Right renal pelvis (tissue), 4 donors: ENCODE measurements at regions not wholly inside any gene's neighbourhood (a gene's known extent, or its start where the extent isn't known, plus 50 kb on each side); places are given as distances from the start of the nearest gene placed in this dataset.
"Not testable (repeated sequence)": the region's sequence is repeated elsewhere in the genome, so short reads cannot be mapped to it uniquely, and the experiment has no call there.

ENCODE experiments used
- DNase-seq, 4 donors: peaks; one replicate each; pipeline ENCODE4 v3.0.0-alpha.2; 2013; ENCODE audit warnings: low read depth in 4 of 4, low spot score in 3 of 4, missing footprints in 1 of 4

DNA sequence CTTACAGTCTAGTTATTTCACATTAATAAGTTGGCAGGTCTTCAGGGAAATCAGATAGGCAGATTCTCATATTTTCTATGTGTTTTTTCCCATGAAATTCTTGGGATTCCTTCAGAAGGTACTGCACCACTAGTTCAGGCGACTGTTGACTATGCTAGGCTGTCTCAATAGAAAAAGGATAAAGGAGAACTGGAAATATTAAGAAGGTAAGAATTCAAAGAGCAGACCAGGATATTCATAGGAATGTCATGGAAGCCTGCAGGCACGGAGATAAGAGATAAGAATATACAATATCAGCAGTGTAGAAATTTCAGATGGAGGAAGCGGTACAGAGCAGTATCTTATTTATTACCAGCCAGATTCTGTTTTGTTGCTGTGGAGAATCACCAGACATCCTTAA, 432.1 kb upstream of the MDFIC2 start:
- DNase-seq: no peak

DNA sequence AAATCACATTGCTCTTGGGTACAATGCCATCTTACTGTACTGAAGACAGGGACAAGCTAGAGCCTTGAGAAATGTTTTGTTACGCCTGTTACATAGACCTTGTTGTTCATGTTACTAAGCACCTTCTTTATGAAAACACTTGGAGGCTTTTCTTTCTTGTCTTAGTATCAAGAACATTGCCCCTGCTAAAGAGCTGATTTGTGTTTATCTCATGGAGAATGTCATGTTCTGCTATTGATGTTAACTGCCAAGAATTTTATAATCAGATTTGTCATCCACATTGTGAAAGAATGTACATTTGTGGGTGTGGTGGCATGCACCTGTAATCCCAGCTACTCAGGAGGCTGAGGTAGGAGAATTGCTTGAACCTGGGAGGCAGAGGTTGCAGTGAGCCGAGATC, 431.3 kb upstream of the MDFIC2 start:
- DNase-seq: no peak

DNA sequence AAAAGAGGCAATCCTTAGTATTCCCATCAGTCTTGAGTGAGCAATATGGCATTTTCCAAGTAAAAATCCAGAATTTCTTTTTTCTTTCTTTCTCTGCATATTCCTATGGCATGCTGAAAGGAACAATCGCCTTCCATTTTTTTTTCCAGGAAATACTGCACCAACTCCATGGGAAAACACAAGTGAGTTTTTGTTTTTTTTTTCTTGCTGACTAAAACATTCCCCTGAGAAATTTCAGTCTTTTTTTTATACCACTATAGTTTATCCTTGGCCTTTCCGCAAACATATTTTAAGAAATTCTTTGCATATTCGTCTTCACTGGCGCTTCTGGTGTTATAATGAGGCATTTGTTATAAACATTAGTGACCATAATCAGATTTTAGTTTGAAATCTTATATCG, 429.6 kb upstream of the MDFIC2 start:
- DNase-seq: no peak

DNA sequence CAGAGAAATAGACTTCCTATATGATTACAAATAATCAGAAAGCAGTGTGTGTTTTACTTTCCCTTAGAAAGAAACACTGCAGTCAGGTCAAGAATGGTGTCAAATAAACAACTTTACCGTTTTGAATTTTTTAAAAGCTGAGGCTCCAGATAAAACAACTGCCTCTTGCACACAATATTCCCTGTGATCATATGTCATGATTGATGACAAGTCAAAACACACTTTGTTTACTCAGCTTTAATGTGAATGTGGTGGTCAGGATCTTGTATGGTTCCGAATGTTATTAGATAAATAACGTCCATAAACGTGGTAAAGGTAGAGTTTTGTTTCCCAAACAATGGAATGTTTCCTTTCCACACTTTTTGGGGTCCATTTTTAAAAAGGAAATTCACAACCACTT, 428.4 kb upstream of the MDFIC2 start:
- no peak for DNase-seq

DNA sequence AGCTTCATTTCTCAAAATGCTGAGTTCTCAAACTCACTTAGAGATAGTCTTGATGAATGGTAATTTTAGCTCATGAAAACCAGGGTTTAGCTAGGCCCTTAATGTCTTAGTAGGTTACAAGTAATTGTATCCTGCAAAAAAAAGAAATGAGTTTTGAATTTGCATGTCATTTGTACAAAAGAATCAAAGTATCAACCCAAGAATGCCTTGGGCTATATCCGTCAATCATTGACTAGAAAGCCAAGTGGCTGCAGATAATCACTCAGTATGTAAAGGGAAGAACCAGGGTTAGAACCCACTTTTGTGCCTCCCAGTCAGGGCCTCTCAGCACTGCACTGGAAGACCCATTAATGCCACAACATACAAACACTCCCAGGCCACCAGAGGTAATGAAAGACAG, 427.6 kb upstream of the MDFIC2 start:
- no peak for DNase-seq

DNA sequence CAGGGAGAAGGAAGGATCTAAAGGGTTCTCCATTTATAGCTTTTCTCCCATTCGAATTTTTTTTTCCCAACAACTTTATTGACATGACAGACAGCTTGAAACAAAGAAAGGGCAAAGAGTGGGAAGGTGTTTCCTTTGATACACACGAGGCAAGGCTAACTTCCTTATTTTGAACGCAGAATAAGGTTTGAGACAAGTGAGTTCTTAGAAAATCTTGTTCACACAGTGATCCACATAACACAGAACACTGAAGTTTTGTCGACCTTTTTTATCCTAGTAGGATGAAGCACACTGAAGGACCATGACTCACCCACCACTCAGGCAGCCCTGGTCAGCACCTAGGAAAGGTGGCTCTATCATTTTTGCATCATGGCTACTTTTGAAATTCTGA, 425.8 kb upstream of the MDFIC2 start:
- DNase-seq: no peak

DNA sequence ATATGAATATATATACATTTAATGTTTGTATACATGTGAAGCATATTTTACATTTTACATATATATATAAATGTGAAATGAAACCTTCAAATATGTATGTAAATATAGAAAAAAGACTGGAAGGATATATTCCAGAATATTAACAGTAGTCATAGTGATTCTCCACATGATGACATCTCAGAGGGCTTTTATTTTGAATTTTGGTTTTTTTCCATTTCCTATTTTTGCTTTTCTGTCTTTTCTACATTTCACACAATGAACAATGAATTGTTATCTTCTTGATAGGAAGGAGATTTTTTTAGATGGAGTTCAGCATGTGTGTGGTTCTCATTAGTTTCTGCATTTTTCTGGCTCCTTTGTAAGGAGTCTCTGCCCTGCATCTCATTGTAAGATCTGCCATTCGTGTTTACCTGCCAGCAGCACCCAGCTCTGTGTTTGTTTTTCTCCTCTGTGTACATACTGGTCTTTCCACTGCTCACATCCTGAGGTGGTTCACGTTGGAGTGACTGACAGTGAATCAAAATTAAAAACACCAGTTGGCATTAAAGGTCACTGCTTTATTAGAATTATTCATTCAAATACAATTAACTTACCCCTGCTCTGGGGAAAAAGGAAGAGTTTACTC, 425.3 kb upstream of the MDFIC2 start:
- DNase-seq: no peak

DNA sequence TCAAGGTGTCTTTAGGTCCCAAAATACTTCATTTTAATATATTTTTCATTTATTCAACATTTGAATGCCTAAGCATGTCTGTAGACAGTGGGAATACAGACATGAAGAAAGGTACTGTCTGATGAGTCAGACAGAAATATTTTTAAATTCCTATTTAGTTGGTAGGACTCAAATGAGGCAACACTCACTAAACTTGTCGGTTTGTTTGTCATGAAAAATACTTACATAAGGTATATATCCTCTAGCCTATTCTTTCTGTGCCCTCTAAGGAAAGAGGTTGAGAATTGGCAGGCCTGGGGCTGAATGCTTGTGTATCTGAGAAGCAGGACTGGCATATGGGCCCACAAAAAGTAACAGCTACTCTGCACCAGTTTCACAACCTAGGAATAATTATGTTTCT, 423.6 kb upstream of the MDFIC2 start:
- no peak for DNase-seq

DNA sequence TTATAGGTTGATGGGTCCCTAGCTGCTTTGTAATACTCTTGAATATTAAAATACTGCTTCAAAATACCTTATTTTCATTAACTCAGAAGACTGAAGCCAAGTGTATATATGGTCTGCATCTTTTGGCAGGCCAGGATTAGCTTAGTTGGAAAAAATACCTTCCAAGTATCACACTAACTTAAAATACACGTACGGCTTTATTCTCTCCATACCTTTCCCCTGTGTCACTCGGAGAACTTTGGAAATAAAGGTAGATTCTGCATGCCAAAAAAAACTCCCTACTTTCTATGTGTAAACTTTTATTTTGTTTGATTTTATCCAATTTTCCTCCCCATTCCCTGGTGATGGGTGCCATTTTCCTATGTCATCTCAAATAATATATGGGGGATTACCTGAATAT, 422.3 kb upstream of the MDFIC2 start:
- DNase-seq: no peak

DNA sequence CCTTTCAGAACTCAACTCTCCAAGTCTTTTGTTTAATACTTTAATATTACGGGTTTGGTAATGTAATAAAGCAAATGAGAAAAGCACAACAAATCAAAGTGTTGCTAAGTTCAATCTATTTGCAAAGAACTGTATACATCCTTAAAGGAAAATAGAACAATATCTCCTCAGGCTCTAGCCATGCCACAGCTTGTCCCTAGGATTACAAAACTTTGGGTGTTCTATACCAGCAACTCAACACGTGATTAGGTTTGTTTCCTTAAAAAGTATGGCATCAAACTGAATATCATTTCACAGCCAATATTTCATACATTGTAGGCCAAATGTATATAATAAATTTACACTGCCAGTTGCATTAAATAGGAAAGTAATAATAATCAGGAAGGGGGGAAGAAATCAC, 418.6 kb upstream of the MDFIC2 start:
- no peak for DNase-seq

DNA sequence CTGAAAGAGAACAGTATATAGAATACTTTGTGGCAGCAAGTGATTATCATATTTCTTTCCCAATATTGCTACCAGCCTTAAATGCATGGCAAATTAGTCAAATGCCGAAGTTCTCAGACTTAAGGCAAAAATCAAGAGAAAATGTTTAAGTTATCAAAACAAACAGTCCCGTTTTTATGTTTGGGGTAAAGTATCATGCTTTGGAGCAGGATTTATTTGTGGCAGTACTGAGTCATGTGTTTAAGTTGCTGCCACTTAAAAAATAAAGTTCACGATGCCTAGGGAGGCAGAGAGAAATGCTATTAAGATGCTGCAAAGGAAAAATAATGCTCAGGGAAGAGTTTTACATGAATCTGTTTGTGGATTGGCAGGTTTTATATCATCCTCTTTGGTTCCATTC, 417.4 kb upstream of the MDFIC2 start:
- no peak for DNase-seq

DNA sequence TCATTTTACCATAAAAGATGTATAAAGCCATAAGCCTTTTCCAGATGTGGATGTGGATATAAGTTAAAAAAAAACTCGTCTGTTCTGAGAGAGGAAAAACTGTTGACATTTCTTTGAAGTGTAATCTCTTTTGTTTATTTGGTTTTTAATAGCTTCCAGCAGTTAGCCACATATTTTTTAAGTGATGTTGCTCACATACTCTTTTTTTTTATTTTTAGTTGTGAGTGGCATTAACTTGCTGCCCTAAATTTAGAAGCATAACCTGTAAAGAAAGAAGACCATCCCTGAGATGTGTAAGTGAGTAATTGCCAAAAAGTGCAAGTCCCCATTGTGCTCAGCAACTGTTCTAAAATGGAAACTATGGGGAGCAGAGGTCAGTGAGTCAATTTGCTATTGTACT, 415.9 kb upstream of the MDFIC2 start:
- DNase-seq: no peak

DNA sequence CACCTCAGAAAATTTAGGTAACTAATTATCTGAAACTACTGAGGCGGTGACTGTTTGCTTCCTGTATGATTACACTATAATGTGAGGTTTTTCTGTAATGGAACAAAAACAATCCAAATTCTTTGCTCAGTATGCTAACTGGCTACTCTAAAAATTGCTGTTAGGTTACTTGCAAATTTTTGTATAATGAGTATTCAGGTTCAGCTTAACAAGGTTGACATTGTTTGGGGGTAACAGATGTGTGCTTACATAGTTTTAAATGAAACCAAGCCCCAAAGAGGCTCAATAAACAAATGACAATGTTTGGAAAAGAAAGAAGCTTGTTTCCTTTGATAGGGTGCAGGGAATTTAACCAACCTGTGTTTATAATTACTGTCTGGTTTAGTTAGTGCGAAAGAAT, 414.5 kb upstream of the MDFIC2 start:
- no peak for DNase-seq

DNA sequence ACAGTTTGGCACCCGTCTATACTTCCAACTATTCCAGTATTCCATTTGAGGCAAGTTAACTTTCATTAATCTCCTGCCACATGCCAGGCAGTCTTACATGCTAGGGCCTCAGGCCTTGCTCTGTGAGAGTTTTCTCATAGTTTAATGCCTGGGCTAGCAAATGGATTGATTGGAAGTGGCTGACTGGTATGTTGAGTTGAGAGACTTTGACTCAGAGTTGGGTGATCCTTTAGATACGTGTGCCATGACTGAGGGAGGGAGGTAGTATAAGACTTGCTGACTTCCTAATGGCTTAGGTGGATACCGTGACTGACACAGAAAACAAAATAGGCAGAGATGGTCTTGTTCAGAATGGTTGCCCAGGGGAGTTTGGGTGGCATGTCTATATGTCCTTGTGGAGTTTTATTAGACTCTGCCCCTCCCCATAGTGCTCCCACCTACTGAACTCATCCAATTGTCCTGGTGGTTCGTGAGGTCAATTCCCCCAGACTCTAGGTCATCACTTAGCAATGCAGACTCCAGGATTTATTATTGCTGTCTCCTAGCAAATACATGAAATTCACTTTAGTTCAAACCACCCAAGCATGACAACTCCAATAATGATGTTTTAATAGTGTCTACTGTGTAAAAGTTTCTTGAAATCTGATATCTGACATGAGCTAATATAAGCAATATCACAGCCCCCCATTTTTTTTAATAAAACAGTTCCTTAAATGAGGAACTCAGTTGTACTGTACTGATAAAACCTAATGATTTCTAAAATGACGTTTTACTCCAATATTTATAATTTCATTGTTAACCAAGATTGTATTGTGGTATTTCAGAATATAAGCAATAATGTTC, 413.9 kb upstream of the MDFIC2 start:
- DNase-seq: no peak

DNA sequence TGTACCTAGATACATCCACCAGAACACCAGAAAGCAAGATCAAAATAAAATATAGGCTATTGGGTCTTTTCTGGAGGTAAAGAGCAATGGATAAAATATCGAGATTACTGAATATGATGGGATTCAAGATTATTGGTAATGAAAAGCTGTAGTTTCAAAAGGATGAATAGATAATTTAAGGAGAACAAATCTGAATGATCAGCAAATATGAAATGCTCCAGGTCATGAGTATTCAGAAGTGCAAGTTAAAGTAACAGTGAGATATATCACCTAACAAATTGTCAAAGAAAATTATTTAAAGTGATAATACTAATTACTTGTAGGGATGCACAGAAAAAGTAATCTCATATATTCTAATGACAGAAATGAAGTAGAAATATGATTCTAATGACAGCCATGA, 409.6 kb upstream of the MDFIC2 start:
- DNase-seq: no peak

DNA sequence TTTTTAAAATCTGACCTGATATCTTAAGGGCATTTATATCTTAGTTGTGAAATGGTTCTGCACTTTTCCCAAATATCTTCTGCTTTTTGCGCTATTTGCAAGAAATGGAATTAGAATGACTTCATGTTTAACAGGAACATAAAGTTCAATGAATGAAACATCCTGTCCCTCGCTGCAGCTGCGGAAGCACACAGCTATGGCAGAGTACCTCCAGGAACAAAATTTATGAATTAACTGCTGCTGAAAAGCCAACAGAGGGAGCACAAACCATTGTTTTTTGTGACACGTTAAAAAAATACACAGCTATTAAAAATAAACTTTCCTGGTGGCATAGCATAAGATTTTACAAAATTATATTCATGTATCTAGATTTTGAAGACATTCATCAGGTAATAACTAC, 404.4 kb upstream of the MDFIC2 start:
- DNase-seq: no peak

DNA sequence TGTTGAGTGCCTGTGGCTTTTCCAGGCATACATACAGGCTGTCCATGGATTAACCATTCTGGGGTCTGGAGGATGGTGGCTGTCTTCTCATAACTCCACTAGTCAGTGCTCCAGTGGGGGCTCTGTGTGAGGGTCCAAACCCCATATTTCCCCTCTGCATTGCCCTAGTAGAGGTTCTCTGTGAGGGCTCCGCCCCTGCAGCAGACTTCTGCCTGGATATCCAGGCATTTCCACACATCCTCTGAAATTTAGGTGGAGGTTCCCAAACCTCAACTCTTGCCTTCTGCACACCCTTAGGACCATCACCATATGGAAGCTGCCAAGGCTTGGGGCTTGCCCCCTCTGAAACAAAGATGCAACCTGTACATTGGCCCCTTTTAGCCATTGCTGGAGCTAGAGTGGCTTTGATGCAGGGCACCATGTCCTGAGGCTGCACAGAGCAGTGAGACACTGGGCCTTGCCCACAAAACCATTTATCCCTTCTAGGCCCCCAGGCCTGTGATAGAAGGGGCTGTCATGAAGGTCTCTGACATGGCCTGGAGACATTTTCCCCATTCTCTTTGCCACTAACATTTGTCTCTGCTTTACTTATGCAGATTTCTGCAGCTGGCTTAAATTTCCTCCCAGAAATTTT, 400.1 kb upstream of the MDFIC2 start:
- DNase-seq: no peak

DNA sequence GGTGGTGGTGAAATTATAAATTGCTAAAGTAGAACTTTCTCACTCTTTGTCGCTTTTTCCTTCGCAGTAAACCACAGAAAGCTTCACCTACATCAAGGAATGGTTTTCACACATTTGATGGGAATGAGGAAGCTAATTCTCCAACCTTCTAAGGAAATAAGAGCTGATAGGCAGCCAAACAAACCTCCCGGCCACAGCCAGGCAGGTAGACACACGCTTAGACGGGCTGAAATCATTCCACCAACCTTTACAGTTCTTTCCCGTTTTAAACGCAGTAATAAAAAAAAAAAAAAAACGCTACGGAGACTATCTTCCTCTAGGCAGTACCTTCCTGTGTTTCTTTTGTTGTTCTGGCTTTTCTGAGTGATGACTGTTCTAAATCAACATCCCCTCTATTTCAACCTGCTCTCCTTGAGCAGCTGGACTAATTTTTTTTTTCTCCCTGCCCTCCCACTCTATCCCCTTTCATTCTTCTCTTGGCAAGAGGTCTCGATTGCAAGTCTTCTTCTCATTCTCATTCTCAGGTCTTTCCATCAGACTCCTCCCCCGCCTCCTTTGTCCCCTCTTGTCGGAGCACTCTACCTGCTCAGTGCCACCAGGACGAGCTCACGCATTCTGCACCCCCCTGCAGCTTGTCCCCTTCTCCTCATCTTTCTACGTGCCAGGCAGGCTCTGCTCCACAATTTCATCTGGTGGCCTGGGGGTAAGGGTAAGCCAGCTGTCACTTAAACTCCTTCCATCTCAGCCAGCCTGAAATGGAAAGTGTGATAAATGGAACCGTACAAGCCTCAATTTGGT, 391.1 kb upstream of the MDFIC2 start:
- no peak for DNase-seq

DNA sequence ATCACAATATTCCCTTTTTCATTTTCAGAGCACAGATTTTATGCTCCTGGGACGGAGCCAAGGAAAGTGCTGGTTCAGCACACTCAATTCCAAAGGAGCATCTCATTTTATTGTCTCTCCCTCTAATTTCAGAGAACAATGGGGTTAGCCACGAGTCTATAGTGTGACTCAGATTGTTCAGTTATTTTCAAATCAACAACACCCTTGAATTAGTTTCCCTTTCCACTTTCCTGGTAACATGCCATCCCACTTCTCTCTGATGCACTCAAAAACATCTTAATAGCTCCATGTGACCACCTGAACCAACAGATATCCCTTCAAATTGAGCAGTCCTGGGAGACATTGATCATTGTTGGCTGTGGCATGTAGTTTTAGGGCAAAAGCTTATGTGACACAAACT, 389.7 kb upstream of the MDFIC2 start:
- no peak for DNase-seq

DNA sequence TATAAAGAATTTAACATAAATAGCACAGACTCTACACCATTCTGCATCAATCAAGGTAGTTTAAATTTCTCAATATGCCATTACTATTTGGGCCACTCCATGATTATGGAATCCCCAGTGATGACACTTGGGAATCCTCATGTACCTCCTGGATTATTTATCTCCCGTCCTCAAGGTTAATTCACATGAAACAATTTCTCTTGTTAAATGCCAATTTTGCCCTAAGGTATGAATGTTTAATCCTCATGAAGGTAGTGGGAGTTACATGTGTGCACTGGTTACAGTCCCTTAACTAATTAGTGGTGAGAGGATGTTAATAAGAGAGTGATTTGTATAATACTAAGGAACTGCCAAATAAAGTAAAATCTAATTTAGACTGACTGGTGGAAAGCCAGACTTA, 372.3 kb upstream of the MDFIC2 start:
- DNase-seq: no peak

DNA sequence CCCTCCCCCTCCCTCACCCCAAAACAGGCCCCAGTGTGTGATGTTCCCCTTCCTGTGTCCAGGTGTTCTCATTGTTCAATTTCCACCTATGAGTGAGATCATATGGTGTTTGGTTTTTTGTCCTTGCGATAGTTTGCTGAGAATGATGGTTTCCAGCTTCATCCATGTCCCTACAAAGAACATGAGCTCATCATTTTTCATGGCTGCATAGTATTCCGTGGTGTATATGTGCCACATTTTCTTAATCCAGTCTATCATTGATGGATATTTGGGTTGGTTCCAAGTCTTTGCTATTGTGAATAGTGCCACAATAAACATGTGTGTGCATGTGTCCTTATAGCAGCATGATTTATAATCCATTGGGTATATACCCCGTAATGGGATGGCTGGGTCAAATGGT, 363.4 kb upstream of the MDFIC2 start:
- not testable (repeated sequence) for DNase-seq
